ENCODE measurements at regions not wholly inside any gene's neighbourhood (a gene's known extent, or its start where the extent isn't known, plus 50 kb on each side); places are given as distances from the start of the nearest gene placed in this dataset.

- ATAC-seq (no peak), DNase-seq (no peak)
- intact Hi-C loops (cut with micrococcal nuclease), result no loop called here
- H4K20me1 ChIP-seq (ENCODE audit: low read length), result no peaks in the 10 kb centered on the region
- H3F3A ChIP-seq (ENCODE audit: low read length, unreplicated experiment), result no peaks in the 10 kb centered on the region
- BruUV-seq (replicated peaks), result no TSS peak
- no peaks in the 10 kb centered on the region for H3K9me2 ChIP-seq (replicated peaks; ENCODE audit: low read length)
- no peaks in the 10 kb centered on the region for H3K36me3 ChIP-seq (ENCODE audit: low read depth, low read length)
- no peak overlapping the region for H3K4me3 ChIP-seq (ENCODE audit: low read length)
- H3K79me2 ChIP-seq (ENCODE audit: low read length), result no peaks in the 10 kb centered on the region
- ChIA-PET POLR2A (ENCODE audit: unreplicated experiment) (no interaction called here), CTCF (no interaction called here)
- TF ChIP-seq EZH2 (IDR thresholded peaks at IDR 0.05; ENCODE audit: low read length, unreplicated experiment) (no peak), CTCF (conservative IDR thresholded peaks at IDR 0.05; ENCODE audit: low read depth, low read length) (no peak), EZH2phosphoT487 (IDR thresholded peaks at IDR 0.05; ENCODE audit: borderline replicate concordance, low read length) (no peak)
- H3K4me1 ChIP-seq (ENCODE audit: insufficient read depth, low read length), result no peaks in the 10 kb centered on the region
- H3K27ac ChIP-seq (ENCODE audit: low read length), result no peak overlapping the region
- H3K9me3 ChIP-seq (ENCODE audit: low read length), result no peaks in the 10 kb centered on the region
- H3K4me2 ChIP-seq (ENCODE audit: low read length), result no peak overlapping the region
- no peak overlapping the region for H3K9ac ChIP-seq (ENCODE audit: low read length)
- no peaks in the 10 kb centered on the region for H3K27me3 ChIP-seq (ENCODE audit: low read length)
- H2AFZ ChIP-seq (ENCODE audit: low read length), result no peak overlapping the region
These were observed 77.6 kb upstream of the PACRGL start for GRCh38 chr4:20622701-20623100.

- intact Hi-C loops (cut with micrococcal nuclease), result no loop called here
- no peaks in the 10 kb centered on the region for H3K27me3 ChIP-seq (ENCODE audit: low read length)
- no peak overlapping the region for H3K4me3 ChIP-seq (ENCODE audit: low read length)
- no peaks in the 10 kb centered on the region for H3K9me2 ChIP-seq (replicated peaks; ENCODE audit: low read length)
- no peaks in the 10 kb centered on the region for H3K79me2 ChIP-seq (ENCODE audit: low read length)
- ChIA-PET CTCF (no interaction called here), POLR2A (ENCODE audit: unreplicated experiment) (no interaction called here)
- no peaks in the 10 kb centered on the region for H3K36me3 ChIP-seq (ENCODE audit: low read depth, low read length)
- TF ChIP-seq EZH2phosphoT487 (IDR thresholded peaks at IDR 0.05; ENCODE audit: borderline replicate concordance, low read length) (no peak), CTCF (conservative IDR thresholded peaks at IDR 0.05; ENCODE audit: low read depth, low read length) (no peak), EZH2 (IDR thresholded peaks at IDR 0.05; ENCODE audit: low read length, unreplicated experiment) (no peak)
- H3K4me1 ChIP-seq (ENCODE audit: insufficient read depth, low read length), result no peaks in the 10 kb centered on the region
- no peaks in the 10 kb centered on the region for H3F3A ChIP-seq (ENCODE audit: low read length, unreplicated experiment)
- no TSS peak for BruUV-seq (replicated peaks)
- ATAC-seq (no peak), DNase-seq (no peak)
- H3K9ac ChIP-seq (ENCODE audit: low read length), result no peak overlapping the region
- no peak overlapping the region for H3K4me2 ChIP-seq (ENCODE audit: low read length)
- no peaks in the 10 kb centered on the region for H3K9me3 ChIP-seq (ENCODE audit: low read length)
- no peaks in the 10 kb centered on the region for H4K20me1 ChIP-seq (ENCODE audit: low read length)
- no peak overlapping the region for H2AFZ ChIP-seq (ENCODE audit: low read length)
- H3K27ac ChIP-seq (ENCODE audit: low read length), result no peak overlapping the region
These were observed 76.3 kb upstream of the PACRGL start for GRCh38 chr4:20623939-20624338.

GRCh38 chr4:20624793-20625374 is 75.4 kb upstream of the PACRGL start:
- Histone ChIP-seq H3K4me2 (ENCODE audit: low read length) (no peak overlapping the region), H3K36me3 (ENCODE audit: low read depth, low read length) (no peaks in the 10 kb centered on the region), H3K27me3 (ENCODE audit: low read length) (no peaks in the 10 kb centered on the region), H2AFZ (ENCODE audit: low read length) (no peak overlapping the region), H4K20me1 (ENCODE audit: low read length) (no peaks in the 10 kb centered on the region), H3K4me1 (ENCODE audit: insufficient read depth, low read length) (no peaks in the 10 kb centered on the region), H3K27ac (ENCODE audit: low read length) (no peak overlapping the region), H3K9ac (ENCODE audit: low read length) (no peak overlapping the region), H3K4me3 (ENCODE audit: low read length) (no peak overlapping the region), H3K9me3 (ENCODE audit: low read length) (no peaks in the 10 kb centered on the region), H3F3A (ENCODE audit: low read length, unreplicated experiment) (no peaks in the 10 kb centered on the region), H3K9me2 (replicated peaks; ENCODE audit: low read length) (no peaks in the 10 kb centered on the region), H3K79me2 (ENCODE audit: low read length) (no peaks in the 10 kb centered on the region)
- TF ChIP-seq CTCF (conservative IDR thresholded peaks at IDR 0.05; ENCODE audit: low read depth, low read length), result no peak
- no peak for TF ChIP-seq EZH2phosphoT487 (IDR thresholded peaks at IDR 0.05; ENCODE audit: borderline replicate concordance, low read length)
- TF ChIP-seq EZH2 (IDR thresholded peaks at IDR 0.05; ENCODE audit: low read length, unreplicated experiment), result no peak
- POLR2A ChIA-PET (ENCODE audit: unreplicated experiment), result no interaction called here
- ATAC-seq (no peak), DNase-seq (no peak)
- CTCF ChIA-PET, result no interaction called here
- intact Hi-C loops (cut with micrococcal nuclease), result no loop called here
- no TSS peak for BruUV-seq (replicated peaks)
